ENCODE measurements at regions not wholly inside any gene's neighbourhood (a gene's known extent, or its start where the extent isn't known, plus 50 kb on each side); places are given as distances from the start of the nearest gene placed in this dataset.
A peak's percentile ranks its signal among the peaks of the same experiment; 100 is the strongest.

DNA sequence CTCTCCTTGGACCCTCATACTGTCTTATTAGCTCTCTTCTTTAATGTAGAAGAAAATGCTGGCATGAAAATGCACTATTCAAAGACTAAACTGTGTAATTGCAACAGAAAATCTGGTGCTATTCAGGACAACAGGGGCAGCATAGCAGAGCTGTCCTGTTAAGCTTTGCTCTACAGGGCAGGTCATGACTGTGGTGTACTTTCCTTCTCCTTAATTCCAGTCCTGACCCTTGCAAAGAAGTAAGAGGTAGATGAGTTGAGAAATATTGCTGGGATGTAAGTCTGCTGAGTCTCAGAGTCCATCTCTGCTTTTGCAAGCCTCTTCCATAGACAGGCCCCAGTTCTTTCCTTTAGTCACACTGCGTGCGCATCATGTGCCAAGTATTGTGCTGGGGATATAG lies 52.6 kb upstream of the STK38L start:
- no peak for TF ChIP-seq CTCF (IDR thresholded peaks at IDR 0.05)
- no peaks in the 10 kb centered on the region for H3K36me3 ChIP-seq (ENCODE audit: low read depth)
- H3K4me1 ChIP-seq (ENCODE audit: low read depth): no peaks in the 10 kb centered on the region
- no peak overlapping the region for H3K4me3 ChIP-seq
- no peaks in the 10 kb centered on the region for H3K9me3 ChIP-seq
- ATAC-seq: no peak
- DNase-seq: no peak
- intact Hi-C loops (cut with DNase I, micrococcal nuclease): no loop called here

DNA sequence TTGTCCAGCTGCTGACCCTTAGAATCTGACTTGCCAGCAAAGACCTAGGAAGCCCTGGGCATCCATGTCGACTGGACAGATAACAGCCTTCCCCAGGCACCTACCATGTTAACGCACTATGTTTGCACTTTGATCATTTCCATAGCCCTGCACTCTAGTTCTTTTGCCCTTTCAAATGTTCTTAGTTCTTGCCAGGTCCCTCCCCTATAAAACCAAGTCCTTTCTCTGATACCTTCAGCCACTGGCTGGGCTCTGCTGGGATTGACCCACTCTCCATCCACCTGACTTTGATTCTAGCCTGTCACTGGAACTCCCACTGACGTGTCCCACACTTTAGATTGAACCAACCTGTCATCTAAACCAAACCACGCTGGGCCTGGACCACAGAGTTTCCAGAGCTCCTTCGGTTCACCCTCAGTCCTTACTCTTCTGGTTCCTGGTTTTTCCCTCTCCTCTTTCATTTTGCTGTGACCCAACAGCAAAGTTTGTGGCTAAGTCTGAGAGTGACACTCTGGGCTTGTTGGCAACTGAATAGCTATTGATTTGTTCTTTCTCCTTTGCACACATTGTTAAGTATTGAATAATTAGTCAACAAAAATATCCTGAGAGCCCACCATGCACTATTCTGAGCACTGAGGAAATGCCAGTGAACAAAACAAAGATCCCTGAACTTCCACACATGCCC lies 51.8 kb upstream of the STK38L start:
- no peaks in the 10 kb centered on the region for H3K4me1 ChIP-seq (ENCODE audit: low read depth)
- H3K4me3 ChIP-seq: no peak overlapping the region
- DNase-seq: no peak
- ATAC-seq: no peak
- H3K9me3 ChIP-seq: no peaks in the 10 kb centered on the region
- no peak for TF ChIP-seq CTCF (IDR thresholded peaks at IDR 0.05)
- no peaks in the 10 kb centered on the region for H3K36me3 ChIP-seq (ENCODE audit: low read depth)
- intact Hi-C loops (cut with DNase I, micrococcal nuclease): no loop called here

DNA sequence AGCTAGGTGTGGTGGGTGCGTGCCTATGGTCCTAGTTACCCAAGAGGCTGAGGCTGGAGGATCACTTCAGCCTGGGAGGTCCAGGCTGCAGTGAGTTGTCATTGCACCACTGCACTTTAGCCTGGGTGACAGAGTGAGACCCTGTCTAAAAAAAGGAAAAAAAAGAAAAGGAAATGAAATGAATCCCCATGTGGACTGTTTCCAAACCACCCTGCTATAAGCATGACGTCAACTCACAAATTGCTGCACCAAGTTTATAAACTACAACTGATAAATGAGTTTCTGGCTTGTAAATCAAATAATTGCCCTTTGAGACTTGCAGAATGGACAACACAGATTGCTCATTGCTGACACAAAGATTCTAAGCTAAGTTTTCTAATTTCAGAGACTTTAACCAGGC lies 51.0 kb upstream of the STK38L start:
- ATAC-seq (peak; percentile 23), DNase-seq (no peak)
- no peaks in the 10 kb centered on the region for H3K36me3 ChIP-seq (ENCODE audit: low read depth)
- TF ChIP-seq CTCF (IDR thresholded peaks at IDR 0.05): no peak
- no peaks in the 10 kb centered on the region for H3K4me1 ChIP-seq (ENCODE audit: low read depth)
- no peak overlapping the region for H3K4me3 ChIP-seq
- intact Hi-C loops (cut with DNase I, micrococcal nuclease): no loop called here
- no peaks in the 10 kb centered on the region for H3K9me3 ChIP-seq

GRCh38 chr12:27193854-27194544 lies 50.1 kb upstream of the STK38L start:
- no peaks in the 10 kb centered on the region for H3K9me3 ChIP-seq
- intact Hi-C loops (cut with DNase I, micrococcal nuclease): no loop called here
- H3K36me3 ChIP-seq (ENCODE audit: low read depth): no peaks in the 10 kb centered on the region
- TF ChIP-seq CTCF (IDR thresholded peaks at IDR 0.05): no peak
- no peak overlapping the region for H3K4me3 ChIP-seq
- no peaks in the 10 kb centered on the region for H3K4me1 ChIP-seq (ENCODE audit: low read depth)
- ATAC-seq (peak; percentile 48), DNase-seq (no peak)

Data from mucosa of descending colon (tissue), 3 donors.